ENCODE measurements at regions not wholly inside any gene's neighbourhood (a gene's known extent, or its start where the extent isn't known, plus 50 kb on each side); places are given as distances from the start of the nearest gene placed in this dataset.
A peak's percentile ranks its signal among the peaks of the same experiment; 100 is the strongest.

GRCh38 chr11:112810951-112811350 lies 150.3 kb upstream of the NCAM1 start:
- DNase-seq (ENCODE audit: low spot score), result no peak

GRCh38 chr11:112811783-112812182 lies 149.4 kb upstream of the NCAM1 start:
- DNase-seq (ENCODE audit: low spot score), result no peak

GRCh38 chr11:112812729-112813128 lies 148.5 kb upstream of the NCAM1 start:
- no peak for DNase-seq (ENCODE audit: low spot score)

GRCh38 chr11:112814168-112814567 lies 147.1 kb upstream of the NCAM1 start:
- DNase-seq (ENCODE audit: low spot score), result no peak

GRCh38 chr11:112817376-112817775 lies 143.8 kb upstream of the NCAM1 start:
- no peak for DNase-seq (ENCODE audit: low spot score)

GRCh38 chr11:112822478-112823274 lies 138.5 kb upstream of the NCAM1 start:
- DNase-seq (ENCODE audit: low spot score), result peak; percentile 23

- no peak for DNase-seq (ENCODE audit: low spot score)
These were observed 135.2 kb upstream of the NCAM1 start for GRCh38 chr11:112826026-112826425.

- DNase-seq (ENCODE audit: low spot score), result no peak
These were observed 134.4 kb upstream of the NCAM1 start for GRCh38 chr11:112826788-112827187.

GRCh38 chr11:112828421-112828820 lies 132.8 kb upstream of the NCAM1 start:
- DNase-seq (ENCODE audit: low spot score), result no peak

GRCh38 chr11:112829971-112830654 lies 131.1 kb upstream of the NCAM1 start:
- no peak for DNase-seq (ENCODE audit: low spot score)

GRCh38 chr11:112831041-112831440 lies 130.2 kb upstream of the NCAM1 start:
- no peak for DNase-seq (ENCODE audit: low spot score)

- DNase-seq (ENCODE audit: low spot score), result no peak
These were observed 129.1 kb upstream of the NCAM1 start for GRCh38 chr11:112831969-112832766.

- no peak for DNase-seq (ENCODE audit: low spot score)
These were observed 126.9 kb upstream of the NCAM1 start for GRCh38 chr11:112834277-112834755.

GRCh38 chr11:112835591-112836255 lies 125.5 kb upstream of the NCAM1 start:
- no peak for DNase-seq (ENCODE audit: low spot score)

- no peak for DNase-seq (ENCODE audit: low spot score)
These were observed 125.0 kb upstream of the NCAM1 start for GRCh38 chr11:112836256-112836602.

- peak; percentile 45 for DNase-seq (ENCODE audit: low spot score)
These were observed 123.9 kb upstream of the NCAM1 start for GRCh38 chr11:112837162-112837826.

GRCh38 chr11:112839051-112839450 lies 122.2 kb upstream of the NCAM1 start:
- no peak for DNase-seq (ENCODE audit: low spot score)

GRCh38 chr11:112841729-112842128 lies 119.5 kb upstream of the NCAM1 start:
- no peak for DNase-seq (ENCODE audit: low spot score)

- DNase-seq (ENCODE audit: low spot score), result no peak
These were observed 119.1 kb upstream of the NCAM1 start for GRCh38 chr11:112842151-112842550.

GRCh38 chr11:112844517-112844916 lies 116.7 kb upstream of the NCAM1 start:
- DNase-seq (ENCODE audit: low spot score), result no peak

GRCh38 chr11:112847568-112847967 lies 113.7 kb upstream of the NCAM1 start:
- no peak for DNase-seq (ENCODE audit: low spot score)
